Activated CD4-positive, CD25-positive, alpha-beta regulatory T cell treated with anti-CD3 and anti-CD28 coated beads, Interleukin-2, amount 50 U/mL, for 24 hours (primary cell): ENCODE measurements at regions not wholly inside any gene's neighbourhood (a gene's known extent, or its start where the extent isn't known, plus 50 kb on each side); places are given as distances from the start of the nearest gene placed in this dataset.
"Not testable (repeated sequence)": the region's sequence is repeated elsewhere in the genome, so short reads cannot be mapped to it uniquely, and the experiment has no call there.

ENCODE experiments used
- ATAC-seq, 2 donors: fragments of 150-1000 bp; cut with Tn5 transposase; one replicate each; pipeline ENCODE4 v1.10.0; 2021; ENCODE audit warnings: mild to moderate bottlenecking in 1 of 2, moderate library complexity in 1 of 2

DNA sequence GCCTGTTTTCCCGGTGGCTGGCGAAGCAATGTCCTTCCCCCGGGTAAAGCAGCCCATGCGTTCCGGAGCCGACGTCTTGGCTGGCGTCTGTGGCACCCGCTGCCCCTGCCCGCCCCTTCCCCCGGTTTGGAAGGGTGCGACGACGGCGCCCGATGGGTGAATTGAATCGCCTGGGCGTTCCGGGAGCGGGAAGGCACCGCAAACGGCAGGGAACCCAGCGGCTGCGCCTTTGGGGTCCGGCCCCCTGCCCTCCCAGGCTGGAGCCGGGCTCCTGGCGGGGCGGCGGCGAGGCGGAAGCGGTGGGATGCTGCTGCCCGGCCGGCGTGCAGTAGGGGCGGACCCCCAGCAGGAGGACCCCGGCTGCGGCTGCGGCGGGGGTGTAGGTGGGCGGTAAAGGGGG is 123.6 kb upstream of the RHOU start:
- ATAC-seq: not testable (repeated sequence)

DNA sequence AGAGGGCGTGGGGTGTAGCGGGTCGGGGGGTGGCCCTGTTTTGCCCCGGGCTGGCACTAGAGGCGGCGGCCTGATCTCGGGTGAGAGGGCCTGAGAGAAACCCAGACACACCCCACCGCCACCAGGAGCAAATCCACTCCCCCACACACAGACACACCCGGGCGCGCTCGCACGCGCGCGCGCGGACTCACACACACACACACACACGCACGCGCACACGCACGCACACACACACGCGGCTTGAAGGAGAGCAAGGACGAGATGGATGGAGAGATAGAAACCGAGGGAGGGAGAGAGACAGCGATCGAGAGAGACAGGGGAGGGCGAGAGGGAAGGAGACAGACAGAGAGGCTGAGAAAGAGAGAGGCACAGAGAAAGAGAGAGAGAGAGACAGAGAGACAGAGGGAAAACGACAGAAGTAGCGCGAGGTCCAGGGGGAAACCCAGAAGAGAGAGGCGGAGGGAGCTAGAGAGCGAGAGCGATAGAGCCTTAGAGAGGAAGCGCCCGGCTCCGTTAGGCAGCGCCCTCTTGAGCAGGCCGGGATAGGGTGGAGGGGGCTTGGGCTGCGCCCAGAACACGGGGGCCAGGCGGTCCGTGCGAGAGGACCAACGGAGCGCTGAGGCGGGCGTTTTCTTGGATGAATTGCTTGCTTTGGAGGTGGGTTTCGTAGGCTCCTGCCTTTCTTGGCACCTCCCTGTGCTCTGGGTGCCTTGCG is 113.1 kb upstream of the RHOU start:
- not testable (repeated sequence) for ATAC-seq

DNA sequence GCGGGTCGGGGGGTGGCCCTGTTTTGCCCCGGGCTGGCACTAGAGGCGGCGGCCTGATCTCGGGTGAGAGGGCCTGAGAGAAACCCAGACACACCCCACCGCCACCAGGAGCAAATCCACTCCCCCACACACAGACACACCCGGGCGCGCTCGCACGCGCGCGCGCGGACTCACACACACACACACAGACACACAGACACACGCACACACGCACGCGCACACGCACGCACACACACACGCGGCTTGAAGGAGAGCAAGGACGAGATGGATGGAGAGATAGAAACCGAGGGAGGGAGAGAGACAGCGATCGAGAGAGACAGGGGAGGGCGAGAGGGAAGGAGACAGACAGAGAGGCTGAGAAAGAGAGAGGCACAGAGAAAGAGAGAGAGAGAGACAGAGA is 108.8 kb upstream of the RHOU start:
- ATAC-seq: not testable (repeated sequence)

DNA sequence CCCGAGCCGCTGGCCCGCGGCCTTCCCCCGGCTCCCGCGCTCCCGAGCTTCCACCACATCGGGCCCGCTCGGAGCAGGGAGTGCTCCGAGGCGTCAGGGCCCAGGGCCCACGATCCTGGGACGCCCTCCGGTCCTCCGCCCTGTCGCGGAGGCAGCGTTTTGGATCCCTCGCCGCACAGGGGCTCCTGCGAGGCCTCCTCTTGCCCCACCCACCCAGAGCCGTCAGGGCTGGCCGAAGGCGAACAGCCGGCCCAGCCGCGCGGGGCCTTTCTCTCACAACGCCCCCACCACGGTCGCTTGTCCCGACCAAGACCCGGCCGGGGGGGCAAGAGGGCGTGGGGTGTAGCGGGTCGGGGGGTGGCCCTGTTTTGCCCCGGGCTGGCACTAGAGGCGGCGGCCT is 102.4 kb upstream of the RHOU start:
- not testable (repeated sequence) for ATAC-seq

DNA sequence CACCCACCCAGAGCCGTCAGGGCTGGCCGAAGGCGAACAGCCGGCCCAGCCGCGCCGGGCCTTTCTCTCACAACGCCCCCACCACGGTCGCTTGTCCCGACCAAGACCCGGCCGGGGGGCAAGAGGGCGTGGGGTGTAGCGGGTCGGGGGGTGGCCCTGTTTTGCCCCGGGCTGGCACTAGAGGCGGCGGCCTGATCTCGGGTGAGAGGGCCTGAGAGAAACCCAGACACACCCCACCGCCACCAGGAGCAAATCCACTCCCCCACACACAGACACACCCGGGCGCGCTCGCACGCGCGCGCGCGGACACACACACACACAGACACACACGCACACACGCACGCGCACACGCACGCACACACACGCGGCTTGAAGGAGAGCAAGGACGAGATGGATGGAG is 100.0 kb upstream of the RHOU start:
- not testable (repeated sequence) for ATAC-seq

DNA sequence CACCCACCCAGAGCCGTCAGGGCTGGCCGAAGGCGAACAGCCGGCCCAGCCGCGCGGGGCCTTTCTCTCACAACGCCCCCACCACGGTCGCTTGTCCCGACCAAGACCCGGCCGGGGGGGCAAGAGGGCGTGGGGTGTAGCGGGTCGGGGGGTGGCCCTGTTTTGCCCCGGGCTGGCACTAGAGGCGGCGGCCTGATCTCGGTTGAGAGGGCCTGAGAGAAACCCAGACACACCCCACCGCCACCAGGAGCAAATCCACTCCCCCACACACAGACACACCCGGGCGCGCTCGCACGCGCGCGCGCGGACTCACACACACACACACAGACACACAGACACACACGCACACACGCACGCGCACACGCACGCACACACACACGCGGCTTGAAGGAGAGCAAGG is 97.8 kb upstream of the RHOU start:
- ATAC-seq: not testable (repeated sequence)

DNA sequence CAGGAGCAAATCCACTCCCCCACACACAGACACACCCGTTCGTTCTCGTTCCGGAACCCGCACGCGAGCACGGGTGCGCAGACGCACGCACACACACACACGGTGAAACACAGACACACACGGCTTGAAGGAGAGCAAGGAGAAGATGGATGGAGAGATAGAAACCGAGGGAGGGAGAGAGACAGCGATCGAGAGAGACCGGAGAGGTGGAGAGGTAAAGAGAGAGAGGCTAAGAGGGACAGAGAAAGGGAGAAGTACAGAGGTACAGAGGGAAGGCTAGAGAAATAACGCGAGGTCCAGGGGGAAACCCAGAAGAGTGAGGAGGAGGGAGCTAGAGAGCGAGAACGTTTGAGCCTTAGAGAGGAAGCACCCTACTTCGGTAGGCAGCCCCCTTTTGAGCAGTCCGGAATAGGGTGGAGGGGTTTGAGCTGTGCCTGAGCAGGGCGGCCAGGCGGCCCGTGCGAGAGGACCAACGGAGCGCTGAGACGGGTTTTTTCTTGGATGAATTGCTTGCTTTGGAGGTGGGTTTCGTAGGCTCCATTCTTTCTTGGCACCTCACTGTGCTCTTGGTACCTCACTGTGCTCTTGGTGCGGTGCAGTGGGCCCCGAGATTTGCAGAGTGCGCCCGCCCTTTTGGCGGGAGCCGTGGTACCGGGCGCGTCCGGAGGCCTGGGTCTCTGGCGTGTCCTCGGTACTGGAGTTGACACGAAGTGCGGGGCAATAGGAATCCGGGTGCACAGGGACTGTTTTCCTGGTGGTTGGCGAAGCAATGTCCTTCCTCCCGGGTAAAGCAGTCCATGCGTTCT is 88.4 kb upstream of the RHOU start:
- peak; percentile 44 to 71 for ATAC-seq

DNA sequence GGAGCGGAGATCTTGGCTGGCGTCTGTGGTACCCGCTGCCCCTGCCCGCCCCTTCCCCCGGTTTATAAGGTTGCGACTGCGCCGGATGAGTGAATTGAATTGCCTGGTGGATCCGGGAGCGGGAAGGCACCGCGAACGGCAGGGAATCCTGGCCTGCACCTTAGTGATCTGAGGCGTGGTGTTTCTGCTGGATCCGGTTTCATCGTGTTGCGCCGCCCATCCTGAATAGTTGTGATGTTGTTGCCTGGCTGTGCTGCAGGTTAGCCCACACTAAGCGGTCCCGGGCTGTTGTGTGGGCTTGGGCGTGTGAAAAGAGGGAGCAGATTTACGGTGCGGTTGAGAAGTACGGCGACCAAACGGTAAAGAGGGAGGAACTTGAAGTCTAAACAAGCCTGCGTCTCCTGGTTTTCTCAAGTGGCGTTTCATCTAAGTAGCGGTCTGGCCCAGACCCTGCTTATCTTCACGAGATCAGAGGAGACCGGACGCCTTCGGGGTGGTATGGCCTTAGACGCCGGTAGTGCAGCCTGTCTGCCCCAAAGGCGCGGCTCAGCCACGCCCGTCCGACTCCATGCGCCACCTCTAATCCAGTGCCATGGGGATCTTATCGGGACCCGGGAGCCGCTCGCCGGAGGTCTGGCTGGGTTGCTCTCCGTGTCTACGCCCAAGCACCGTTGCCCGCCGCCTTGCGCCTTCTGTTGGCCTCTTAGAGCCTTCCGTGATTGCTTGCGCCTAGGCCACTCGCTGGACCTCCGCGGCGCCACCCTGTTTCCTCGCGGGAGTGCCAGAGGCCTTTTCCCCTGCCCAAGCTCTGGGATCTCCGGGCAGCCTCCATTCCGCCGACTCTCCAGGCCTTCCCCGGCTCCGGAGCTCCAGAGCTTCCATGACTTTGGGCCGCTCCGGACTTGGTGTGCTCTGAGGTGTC is 87.5 kb upstream of the RHOU start:
- no peak for ATAC-seq

DNA sequence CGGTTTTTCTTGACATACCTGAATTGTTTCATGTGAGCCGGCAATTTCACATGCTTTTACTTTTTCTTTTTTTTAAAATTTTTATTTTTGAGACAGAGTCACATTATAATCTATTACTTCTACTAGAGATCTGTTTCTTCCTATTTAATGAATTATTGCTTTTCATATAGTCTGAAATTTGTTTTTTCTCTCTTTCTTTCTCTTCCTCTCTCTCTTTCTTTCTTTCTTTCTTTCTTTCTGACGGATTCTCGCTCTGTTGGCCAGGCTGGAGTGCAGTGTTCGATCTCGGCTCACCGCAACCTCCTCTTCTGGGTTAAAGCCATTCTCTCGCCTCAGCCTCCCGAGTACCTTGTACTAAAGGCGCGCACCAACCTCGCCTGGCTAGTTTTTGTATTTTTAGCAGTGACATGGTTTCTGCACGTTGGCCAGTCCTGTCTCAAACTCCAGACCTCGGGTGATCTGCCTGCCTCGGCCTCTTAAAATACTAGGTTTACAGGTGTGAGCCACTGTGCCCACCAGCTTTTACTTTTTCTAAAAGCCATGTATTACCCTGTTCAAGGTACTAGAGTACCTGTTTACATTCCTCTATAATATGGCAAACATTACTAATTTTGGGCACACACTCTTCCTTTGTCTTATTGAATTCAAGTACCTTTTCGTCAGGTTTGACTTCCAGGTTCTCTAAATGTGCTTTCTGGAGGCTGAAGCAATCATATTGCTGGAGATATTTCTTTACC is 86.5 kb upstream of the RHOU start:
- ATAC-seq: no peak

DNA sequence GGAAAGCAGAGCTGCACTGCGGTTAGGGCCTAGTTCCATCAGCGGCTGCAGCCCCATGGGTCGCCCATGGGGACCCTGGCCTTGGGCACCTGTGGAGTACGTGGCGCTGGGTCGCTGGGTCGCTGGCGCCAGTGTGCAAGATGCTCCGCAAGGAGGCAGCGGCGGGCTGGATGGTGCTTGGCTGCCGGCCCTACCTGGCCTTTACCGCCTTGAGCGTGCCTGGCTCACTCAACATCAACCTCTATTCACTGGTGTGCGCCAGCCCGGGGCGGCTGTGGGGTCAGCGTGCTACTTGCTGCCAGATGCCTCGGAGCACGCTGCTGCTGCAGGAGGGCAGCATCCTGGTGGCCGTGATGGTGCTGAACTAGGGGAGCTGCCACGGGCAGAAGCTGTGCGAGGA is 85.1 kb upstream of the RHOU start:
- ATAC-seq: no peak

DNA sequence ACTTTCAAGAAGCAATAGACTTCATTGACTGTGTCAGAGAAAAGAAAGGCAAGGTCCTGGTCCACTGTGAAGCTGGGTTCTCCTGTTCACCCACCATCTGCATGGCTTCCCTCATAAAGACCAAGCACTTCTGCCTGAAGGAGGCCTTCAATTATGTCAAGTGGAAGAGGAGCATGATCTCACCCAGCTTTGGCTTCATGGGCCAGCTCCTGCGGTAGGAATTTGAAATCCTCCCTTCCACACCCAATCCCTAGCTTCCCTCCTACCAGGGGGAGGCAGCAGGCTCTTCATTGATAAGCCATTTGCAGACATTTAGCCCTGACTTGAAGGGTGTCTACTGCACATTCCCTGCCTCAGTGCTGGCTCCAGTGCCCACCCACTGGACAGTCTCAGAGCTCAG is 84.3 kb upstream of the RHOU start:
- no peak for ATAC-seq

DNA sequence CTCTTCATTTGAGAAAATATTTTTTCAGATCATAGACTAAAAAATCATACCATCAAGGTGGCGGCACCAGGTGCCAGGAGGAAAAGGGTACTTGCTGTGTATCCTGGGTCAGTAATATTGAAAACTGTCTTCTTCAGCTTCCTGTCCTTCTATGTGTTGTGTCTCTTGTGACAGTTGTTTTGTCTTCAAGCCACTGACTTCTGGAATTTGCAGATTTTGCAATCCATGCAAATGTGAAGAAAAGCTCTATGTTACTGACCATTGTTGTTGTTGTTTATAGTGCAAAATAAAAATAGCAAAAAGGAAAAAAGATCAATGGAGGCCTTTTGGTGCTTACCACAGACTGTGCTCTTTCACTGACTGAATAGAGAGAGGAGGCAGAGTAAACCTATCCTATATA is 83.2 kb upstream of the RHOU start:
- no peak for ATAC-seq

DNA sequence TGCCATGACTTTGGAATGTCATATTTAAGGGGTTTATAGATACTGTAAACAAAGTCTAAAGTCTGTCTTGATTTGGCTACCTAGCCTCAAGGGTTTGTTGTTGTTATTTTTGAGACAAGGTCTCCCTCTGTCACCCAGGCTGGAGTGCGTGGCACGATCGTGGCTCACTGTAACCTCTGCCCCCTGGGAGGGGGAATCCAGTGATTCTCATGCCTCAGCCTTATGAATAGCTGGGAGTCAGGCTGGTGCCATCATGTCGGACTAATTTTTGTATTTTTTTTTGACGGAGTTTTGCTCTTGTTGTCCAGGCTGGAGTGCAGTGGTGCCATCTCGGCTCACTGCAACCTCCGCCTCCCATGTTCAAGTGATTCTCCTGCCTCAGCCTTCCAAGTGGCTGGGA is 82.2 kb upstream of the RHOU start:
- ATAC-seq: not testable (repeated sequence)

DNA sequence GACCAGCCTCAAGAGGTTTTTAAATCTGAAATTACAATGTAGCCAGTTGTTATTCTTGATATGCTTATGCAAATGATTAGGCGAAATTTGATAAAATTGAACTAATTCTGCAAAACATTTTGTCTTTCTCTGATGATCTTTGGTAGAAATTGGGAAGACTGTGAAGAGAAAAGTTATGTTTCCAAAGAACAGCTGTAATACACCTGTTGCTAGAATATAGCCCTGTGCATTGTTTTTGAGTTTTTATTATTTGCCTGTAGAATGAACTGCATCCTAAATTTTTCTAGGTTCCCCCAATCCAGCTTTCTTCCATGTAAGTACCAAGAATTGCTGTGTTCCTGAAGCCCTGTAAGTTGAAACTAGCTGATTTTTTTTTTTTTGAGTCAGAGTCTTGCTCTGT is 81.5 kb upstream of the RHOU start:
- ATAC-seq: no peak

DNA sequence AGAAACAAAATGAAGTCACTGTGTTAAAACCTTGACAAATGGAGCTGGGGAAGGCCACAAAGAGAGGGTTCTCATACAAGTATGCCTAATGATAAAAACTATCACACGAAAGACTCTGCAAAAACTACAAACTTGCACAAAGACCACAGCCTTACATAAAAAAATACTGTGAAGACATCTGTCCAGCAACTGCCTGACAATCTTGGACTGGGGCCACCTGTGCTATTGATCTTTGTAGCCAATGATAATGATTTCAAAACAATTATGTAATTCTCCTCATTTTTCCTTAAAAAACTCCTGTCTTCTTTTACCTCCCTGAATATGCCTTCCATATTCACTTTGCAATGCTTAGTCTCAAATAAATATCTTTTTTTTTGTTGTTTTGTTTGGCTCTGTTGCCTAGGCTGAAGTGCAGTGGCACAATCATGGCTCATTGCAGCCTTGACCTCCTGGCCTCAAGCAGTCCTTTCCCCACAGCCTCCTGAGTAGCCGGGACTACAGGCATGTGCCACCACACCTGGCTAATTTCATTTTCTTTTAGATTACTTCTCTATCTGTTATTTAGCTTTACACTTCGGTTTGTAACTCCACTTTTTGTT is 79.4 kb upstream of the RHOU start:
- ATAC-seq: no peak

DNA sequence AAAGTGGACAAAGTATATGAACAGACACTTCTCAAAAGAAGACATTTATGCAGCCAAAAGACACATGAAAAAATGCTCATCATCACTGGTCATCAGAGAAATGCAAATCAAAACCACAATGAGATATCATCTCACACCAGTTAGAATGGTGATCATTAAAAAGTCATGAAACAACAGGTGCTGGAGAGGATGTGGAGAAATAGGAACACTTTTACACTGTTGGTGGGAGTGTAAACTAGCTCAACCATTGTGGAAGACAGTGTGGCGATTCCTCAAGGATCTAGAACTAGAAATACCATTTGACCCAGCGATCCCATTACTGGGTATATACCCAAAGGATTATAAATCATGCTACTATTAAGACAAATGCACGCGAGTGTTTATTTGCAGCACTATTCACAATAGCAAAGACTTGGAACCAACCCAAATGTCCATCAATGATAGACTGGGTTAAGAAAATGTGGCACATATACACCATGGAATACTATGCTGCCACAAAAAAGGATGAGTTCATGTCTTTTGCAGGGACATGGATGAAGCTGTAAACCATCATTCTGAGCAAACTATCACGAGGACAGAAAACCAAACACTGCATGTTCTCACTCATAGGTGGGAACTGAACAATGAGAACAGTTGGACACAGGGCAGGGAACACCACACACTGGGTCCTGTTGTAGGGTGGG is 73.1 kb upstream of the RHOU start:
- ATAC-seq: not testable (repeated sequence)

DNA sequence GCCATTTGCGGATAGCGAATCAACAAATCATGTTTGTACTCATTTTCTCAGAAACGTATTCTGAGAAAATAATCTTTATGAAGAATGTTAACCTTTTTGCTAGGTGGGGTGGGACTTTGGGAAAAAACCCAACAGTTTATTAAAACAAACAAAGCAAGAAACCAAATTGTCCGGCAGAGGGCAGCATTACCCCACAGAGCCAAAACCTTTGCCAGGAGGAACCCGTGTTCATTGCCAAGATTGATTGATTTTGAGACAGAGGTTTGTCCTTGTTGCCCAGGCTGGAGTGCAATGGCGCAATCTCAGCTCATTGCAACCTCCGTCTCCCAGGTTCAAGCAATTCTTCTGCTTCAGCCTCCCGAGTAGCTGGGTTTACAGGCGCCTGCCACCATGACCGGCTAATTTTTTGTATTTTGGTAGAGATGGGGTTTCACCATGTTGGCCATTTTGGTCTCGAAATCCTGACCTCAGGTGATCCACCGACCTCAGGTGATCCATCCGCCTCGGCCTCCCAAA is 70.8 kb upstream of the RHOU start:
- no peak for ATAC-seq

DNA sequence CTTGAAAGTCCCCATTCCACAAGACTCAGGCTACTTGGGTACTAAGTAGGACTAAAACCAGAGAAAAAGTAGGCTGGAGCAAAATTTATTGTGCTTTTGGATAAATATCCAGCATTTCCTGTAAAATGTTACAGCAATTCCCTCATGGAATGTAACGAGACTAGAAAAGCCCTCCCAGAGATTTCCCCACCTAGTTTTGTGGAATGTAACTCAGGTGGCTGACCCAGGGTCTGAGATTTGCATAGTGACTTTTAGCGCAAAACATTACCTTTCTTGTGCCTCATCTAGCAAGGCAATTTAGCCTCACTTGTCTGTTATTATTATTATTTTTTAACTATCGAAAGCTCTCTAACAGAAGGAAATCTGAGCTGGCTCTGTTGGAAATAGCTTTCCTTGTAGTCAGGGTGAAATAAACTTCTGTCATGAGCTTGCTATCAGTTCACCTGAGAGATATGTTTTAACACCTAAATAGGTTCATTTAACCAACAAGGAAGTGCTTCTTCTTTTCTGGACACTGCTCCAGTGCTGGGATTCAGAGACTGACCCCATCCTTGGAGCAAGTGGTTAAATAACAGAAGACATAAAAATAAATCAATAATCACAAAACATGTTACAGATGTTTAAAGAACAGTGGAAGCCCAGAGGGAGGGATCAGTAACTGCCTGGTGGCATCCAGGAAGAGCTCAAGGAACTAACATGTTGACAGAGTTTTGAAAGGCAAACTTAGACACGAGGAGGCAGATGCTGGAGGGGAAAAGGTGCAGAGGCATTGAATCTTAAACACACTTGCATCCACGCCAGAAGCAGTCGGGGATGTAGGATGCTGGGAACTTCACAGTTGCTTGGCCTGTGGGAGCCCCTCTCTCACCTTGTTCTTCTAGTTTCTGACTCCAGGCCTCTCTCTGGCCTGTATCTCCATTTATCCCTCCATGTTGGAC is 68.3 kb upstream of the RHOU start:
- ATAC-seq: no peak

DNA sequence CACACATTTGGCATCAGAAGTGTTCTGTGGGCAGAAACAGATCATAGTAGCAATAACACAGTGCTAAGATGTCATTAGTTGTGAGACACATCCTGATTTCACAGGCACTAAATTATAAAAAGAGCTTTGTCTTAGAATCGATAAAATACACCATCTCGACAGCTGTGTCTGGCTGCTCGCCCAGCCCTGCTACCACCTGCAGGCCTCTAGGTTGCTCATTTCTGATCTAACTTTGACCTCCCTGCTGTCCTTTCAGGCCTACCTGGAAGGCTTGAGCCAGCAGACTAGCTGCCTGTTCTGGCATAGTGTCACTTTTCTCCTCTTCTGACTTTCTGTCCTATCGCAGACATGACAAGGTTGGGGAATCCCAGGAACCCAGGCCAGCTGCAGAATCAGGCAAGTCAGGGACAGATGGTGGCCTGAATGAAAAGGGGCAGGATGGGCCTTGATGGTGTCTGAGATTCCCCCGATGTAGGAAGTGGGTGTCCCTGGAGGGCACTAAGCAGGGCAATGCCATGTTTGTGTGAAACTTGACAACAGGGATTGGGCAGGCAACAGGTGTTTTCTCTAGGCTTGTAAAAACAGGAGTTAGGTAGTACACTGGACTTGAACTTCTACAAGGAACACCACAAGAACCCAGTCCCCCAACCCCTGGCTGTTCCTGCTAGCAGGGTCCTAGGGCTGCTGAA is 66.6 kb upstream of the RHOU start:
- no peak for ATAC-seq

DNA sequence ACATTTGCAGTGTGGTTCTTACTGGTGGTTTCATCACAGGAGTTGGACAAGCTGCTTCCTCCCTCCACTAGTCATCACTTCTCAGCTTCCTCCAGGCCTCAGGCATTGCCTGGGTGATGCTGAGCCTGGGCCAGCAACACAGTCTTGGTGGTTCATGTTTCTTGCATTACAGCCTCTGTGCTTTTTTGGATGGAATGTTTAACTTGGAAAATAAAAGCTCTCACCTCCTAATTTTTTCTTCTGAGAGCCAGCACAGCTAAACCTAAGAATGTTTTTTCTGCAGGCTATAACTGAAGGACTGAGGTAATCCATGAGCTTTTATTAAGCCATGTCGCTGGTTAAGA is 66.1 kb upstream of the RHOU start:
- no peak for ATAC-seq
